GM21576 (cell line): ENCODE measurements at regions not wholly inside any gene's neighbourhood (a gene's known extent, or its start where the extent isn't known, plus 50 kb on each side); places are given as distances from the start of the nearest gene placed in this dataset.
"Not testable (repeated sequence)": the region's sequence is repeated elsewhere in the genome, so short reads cannot be mapped to it uniquely, and the experiment has no call there.

ENCODE experiments used
- ATAC-seq: cut with Tn5 transposase; IDR thresholded peaks from one replicate; pipeline ENCODE4 v1.9.1; 2021; ENCODE audit warnings: mild to moderate bottlenecking, moderate library complexity; ENCODE audit not compliant: unreplicated experiment

DNA sequence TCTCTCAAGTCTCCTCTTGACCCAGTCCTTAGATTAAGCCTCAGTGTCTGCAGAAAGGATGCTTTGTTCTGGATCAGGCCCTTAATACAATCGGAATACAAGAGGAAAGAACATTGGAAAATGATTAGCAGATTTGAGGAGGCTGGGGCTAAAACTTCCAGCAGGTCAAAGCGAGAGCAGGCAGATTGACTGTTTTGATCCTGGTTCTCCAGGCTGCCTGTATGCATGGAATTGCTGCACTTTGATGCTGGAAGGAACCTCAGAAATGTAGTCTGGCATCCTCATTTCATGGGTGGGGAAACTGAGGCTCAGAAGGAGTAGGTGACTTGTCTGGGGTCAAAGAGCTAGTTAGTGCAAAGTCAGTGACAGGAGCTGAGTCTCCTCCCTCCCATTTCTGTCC, 202.8 kb downstream of the EMX2 start:
- ATAC-seq, result no peak

DNA sequence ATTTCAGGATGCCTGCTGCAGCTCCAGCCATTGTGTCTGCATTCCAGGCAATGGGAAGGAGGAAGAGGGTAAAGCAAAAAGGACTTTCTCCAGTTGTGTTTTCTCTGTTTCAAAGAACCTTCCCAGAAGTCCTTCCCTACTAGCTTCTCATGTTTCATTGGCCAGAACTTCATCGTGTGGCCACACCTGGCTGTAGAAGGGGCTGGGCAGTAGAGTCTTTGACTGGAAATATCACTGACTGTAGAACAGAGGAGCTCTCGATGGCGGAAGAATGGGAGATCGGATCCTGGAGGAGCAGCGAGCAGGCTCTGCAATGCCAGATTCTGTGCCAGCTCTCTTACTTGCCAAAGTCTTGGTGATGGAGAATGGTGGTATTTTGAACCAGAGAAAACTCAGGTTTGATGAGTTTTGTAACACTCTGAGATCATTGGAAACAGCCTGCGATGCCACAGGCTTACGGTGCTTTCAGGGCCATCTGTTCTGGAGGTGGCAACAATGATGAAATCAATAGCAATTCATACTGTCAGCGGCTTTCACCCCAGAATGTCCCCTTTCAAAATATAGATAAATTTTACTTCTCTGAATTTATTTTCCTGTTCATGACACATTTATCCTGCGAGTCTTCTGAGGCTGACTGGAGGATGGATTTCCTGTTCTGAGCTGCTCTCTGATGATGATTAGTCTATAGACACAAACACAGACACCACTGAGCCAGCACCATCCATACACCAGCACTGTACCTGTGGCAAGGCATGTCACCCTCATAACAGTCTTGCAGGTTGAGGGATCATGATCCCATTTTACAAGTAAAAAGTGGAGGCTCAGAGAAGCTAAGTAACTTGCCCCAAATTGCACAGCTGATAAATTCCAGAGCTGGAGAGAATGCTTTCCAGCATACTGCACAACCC, 204.2 kb downstream of the EMX2 start:
- no peak for ATAC-seq

DNA sequence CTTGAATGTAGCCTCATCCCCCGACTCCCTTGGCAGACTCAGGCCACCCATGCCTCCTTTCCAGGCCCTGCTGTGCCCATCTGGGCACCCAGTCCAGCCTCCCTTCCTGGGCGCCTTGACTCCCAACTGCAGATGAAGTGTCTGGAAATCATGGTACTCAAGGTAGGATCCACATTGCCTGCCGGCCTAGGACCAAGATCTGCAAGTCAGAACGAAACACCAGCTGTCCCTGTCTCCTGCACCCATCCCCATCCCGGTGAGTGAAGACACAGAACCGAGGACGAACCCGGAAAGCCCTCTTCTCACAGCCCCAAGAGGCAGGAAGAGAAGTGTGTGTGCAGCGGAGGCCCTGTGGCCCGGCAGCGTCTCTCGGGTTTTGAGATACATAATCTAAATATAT, 205.1 kb downstream of the EMX2 start:
- ATAC-seq, result no peak

DNA sequence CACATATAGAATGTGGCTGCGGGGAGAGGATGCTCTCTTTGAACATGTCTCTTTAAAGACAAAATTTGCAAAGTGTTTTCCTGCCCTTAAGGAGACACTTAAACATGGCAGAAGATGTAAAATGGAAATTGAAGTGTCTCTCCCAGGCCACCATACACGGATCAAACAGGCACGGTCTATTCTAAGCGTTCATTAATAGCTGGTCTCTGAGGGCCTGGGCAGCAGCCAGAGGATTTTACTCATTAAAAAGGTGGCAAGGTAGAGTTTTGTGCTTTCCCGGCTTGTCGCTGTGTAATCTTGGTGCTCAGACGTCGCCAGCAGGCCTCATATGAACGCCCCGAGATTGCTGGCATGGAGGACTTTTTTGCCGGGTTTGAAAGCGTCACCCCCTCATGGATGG, 205.5 kb downstream of the EMX2 start:
- no peak for ATAC-seq

DNA sequence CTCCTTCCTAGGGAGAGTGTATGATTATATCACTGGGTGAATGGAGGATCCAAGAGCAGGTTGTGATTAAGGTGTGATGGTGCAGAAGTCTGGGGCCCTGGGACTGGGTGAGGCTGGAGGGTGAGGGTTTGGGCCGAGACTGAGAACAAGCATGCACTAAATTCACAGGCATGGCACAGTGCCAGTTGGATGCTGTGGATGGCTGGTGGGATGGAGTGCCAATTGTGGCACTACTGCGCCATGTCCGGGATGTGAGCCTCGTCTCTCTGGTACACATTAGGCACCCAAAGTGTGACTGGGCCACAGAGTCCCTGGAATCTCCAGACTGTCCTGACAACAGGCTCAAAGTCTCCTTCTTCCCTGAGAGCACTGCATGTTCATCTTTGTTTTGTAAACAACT, 208.1 kb downstream of the EMX2 start:
- no peak for ATAC-seq

DNA sequence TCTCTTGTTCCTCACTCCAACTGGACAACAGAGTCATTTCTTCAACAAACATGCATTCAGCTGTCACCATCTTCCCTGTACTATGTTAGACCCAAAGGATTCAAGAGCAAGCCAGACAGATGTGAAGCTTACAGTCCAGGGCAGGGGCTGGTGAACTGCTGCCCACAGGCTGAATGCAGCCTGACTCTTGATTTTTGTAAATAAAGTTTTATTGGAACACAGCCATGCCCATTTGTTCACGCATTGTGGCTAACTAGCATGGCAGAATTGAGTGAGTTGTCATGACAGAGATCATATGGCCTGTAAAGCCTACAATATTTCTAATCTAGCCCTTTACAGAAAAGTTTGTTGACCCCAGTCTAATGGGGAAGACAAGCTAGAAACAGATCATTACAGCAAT, 208.7 kb downstream of the EMX2 start:
- no peak for ATAC-seq

DNA sequence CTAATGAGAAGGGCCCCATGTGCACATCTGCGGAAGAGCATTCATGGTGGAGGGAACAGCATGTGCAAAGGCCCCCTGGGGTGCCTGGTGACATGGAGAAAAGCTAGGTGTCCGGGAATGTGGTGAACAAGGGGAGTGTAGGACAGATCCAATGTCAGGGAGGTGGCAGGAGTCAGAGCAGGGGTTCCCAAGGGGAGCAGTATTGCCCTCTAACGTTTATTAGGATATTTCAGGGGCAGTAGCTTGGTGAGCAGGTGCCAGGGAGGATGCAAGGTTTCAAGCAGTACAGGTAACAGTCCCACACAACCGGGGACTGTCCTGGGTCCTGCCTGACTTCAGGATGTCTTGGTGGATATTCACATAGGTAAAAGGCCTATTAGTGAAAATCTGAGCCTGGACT, 209.6 kb downstream of the EMX2 start:
- no peak for ATAC-seq

DNA sequence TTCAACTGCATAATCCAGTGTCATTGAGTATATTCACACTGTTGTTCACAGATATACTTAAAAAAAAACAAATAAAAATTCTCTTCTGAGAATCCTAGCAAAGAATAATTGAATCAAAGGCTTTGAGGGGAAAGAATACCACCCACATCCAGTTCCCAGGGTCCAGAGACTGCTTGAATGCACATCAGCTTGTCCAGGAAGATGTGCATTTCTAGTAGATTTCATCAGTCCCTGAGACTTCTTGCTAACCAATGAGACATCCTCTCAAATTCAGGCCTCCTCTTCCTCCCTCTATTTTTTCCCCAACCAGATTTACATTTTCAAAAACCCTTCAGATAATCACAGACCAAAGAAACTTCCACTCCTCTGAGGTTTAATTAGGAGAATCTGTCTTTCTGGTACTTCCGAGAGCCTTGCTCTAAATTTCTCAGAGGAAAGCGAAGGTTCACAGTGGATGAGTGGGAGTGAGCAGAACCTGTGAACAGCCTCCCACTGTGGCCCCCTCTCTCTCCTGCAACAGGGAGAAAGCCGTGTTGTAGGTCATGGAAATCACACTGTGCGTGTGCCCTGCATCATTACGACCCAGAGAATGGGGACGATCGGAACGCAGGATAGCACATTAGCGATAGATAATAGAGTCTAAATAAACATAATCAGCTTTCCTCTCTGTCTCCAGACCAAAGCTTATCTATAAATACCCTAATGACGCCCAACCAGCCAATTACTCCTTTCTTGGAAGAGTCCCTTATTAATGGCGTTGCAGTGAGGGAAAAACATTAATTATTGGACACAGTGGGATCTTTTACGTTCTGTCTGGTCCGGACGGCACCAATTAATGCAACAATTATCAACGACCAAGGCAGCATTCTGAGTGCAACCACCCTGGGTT, 212.5 kb downstream of the EMX2 start:
- ATAC-seq, result no peak

DNA sequence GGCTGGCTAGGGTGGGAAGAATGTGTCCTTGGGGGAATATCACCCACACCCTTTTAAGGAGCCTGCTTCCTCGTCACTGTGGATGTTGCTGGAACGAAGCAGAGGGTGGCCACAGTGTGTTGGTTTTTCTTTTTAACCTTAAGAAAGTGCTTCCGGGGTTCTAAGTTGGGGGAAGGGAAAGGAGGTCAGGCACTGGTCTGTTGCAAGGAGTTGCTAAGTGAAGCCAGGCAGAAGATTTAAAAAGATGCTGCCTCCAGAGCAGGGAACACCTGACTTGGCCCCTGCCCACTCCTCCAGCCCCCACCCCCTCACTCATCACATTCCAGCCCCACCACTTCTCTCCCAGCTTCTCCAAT, 213.1 kb downstream of the EMX2 start:
- ATAC-seq, result no peak

DNA sequence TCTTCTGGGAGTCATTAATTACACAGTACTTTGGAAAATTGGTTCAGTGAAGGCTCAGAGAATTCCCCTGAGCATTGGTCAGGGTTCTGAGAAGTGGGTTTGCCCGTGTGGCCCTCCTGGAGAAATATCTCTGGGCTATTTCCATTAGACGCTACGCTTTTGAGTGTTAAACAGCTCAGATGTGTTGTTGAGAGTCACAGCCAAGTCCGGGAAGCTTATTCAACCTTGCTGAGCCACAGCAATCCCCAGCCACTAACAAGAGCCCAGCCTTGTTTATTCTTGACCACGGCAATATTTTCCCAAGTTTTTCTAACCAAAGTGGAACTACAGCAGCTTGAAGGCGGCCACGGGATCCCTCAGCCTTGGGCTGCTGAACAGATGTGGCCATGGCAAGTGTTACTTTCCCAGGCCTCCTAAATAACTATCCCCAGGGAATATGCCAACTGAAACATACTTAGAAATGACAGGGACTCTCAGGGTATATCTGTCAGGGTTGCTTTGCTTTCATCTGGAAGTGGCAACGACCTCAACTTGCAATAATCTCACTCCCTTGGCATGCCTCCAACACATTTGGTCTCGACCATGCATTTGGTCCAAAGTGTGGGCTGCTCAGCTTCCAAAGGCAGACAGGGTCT, 214.7 kb downstream of the EMX2 start:
- no peak for ATAC-seq

DNA sequence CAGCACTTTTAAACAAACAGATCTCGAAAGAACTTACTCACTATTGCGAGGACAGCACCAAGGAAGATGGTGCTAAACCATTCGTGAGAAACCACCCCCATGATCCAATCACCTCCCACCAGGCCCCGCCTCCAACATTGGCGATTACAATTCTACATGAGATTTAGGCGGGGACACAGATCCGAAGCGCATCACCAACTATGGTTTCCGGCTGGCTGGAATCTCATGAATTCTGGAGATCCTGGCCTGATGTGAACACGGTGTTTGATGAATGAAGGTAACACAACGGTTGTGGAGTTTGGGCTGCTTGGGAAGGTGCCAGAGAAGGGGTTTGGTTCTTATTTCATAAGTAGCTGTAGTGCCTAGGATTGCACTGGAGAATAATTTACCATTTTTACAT, 216.7 kb downstream of the EMX2 start:
- no peak for ATAC-seq

DNA sequence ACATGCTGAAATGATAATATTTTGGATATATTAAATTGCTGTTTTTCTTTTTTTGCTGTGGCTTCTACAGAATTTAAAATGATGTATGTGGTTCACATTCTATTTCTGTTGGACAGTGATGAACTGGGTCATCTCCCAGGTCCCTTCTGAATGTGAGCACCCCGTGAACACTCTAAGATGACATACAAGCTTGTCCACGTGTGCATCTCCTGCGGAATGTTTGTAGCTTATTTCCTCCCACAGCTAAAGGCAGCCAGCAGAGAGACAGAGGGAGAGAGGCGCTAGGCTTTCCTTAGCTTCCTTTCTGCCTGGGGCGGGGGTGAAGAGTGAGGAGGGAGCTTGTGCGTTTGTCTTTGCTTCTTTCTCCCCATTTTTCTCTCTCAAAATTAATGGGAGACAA, 219.1 kb downstream of the EMX2 start:
- no peak for ATAC-seq

DNA sequence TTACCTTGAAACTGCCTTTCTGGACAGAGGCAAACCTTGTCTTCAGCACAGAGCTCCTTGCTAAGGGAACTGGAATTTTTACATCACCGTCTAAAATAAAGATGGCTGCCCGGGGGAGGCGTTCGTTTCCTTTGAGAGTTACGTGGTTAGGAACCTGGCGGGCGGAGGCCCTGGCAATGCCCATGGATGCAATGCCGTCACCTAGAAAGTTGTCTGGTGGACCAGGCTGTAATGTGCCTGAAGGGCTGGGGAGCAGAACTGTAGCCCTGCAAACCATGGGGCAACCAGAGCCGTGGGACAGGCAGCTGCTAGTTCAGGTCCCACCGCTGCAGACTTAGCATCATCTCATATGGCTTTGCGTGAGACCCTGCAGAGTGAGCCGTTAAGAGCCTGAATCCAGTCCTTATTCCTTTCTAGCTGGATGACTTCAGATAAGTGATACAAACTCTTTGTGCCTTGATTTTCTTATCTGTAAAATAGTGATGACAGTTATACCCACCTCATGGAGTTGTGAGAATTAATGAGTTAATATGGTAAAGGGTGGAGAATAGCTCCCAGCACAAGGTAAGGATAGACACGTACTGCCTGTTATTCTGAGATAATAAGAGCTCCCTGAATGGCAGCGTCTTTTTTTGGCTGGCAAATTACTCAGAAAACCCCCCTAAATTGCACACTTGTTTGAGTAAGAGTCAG, 219.7 kb downstream of the EMX2 start:
- ATAC-seq, result no peak

DNA sequence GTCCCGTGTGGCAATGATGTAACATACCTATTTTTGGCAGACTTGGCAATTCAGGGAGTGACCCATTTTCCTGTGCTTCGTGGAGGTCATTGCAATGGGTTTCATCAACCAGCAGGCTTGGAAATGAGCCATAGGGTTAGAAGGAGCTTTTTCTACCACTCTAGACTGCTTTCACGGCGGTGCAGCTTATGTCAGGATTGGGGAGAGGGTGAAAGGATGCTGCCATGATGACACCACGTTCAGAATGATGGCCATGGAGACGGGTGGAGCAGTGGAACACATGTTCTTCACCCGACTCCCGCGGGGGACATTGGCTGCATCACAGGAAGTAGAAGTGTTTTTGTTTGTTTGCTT, 220.2 kb downstream of the EMX2 start:
- no peak for ATAC-seq

DNA sequence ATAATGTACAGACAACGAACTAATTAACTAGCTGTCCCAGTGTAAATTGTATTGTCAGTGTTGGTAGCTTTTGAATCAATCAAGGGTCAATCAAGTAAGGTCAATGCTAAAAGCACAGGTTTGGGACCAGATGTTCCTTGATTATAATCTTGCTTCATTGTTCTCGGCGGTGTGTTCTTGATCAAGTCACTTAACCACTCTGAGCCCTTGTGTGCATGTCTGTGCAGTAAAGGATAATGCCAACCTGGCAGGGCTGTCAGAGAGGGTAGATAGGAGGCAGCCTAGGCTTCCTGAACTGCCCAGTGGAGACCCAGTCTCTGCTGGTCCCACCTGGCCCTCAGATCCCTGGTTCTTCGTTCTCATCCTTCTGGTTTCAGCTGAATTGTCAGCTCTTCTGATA, 221.0 kb downstream of the EMX2 start:
- ATAC-seq, result no peak

DNA sequence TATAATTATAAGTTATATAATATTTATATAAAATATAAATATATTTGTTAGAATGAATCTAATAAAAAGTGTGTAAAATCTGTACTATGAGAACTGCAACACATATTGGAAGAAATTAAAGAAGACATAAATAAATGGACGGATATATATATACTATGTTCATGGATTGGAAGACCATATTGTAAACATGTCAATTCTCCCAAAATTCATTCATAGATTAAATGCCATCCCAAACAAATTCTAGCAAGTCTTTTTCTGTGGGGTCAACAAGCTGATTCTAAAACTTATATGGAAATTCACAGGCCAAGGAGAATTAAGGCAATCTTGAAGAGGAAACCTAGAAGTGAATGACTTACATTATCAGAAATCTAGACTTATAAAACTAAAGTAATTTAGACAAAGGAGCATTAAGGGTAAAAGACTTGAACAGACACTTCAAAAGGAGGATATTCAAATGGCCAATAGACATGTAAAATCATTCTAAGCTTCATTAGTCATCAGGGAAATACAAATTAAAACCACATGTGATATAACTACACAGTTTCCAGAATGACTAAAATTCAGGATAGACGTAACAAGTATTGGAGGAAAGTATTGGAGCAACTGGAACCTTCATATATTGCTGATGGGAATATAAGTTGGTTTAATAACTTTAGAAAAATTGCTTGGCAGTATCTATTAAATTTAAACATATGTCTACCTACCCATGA, 225.9 kb downstream of the EMX2 start:
- no peak for ATAC-seq

DNA sequence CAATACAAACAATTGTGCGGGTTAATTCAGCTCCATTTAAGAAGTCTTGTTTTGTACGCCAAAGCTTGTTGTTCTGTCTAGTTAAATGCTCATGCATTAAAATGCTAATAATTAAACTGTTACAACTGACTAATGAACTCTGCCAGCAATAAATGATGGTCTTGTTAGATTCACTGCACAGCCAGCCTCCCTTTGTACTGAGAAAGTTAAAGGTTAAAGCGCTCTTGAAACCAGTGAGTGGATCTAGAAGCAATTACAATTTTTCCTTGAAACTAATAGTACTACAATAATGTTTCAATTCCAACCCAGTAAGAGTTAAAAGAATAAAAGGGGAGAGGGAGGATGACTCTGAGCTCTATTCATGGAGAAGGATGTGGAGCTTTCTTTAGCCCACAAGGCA, 233.0 kb downstream of the EMX2 start:
- ATAC-seq, result no peak

DNA sequence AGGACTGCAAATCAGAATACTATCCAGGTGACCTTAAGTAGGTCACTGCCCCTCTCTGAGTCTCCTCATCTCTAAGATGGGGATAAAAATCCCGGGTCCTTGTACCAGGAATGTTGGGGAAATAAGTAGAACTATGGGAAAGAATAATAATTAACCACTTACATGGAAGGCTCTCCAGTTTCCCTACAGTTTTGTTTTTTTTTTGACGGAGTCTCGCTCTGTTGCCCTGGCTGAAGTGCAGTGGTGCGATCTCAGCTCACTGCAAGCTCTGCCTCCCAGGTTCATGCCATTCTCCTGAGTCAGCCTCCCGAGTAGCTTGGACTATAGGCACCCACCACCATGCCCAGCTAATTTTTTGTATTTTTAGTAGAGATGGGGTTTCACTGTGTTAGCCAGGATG, 234.7 kb downstream of the EMX2 start:
- not testable (repeated sequence) for ATAC-seq

DNA sequence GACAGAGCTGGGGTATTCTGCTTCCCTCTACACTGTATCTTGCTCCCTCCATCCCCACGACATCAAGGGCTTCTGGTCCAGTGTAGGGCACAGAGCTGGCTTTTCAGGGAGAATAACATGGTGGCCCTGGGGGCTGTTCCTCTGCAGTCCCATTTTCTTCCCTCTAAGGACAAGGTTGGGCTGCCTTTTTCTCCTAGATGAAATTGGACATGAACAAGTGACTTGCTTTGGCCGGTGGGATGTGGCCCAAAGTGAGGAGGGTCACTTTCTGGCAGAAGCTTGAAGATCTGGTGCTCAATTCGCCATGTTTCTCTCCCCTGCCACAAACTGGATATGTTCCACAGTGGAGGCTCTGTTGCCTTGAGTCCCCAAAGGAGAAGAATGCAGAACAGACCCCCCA, 235.7 kb downstream of the EMX2 start:
- ATAC-seq, result no peak

DNA sequence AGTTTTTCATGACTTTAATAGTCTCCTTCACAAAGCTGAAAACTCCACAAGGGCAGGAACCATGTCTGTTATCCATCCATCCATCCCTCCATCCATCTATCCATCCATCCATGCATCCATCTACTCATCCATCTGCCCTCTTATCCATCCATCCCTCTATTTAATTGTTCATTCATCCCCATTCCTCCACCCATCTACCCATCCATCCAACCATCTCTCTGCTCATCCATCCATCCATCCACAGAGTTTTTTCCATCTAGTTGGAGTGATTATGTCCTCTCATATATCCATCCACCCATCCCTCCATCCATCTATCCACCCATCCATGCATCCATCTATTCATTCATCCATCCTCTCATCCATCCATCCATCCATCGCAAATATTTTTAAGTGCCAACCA, 237.9 kb downstream of the EMX2 start:
- no peak for ATAC-seq
